GM12874 (cell line): ENCODE measurements at regions not wholly inside any gene's neighbourhood (a gene's known extent, or its start where the extent isn't known, plus 50 kb on each side); places are given as distances from the start of the nearest gene placed in this dataset.

ENCODE experiments used
- CTCF ChIP-seq: IDR thresholded peaks from 2 replicates; pipeline ENCODE4 v1.5.1; 2011; ENCODE audit warnings: low read depth, mild to moderate bottlenecking, control low read depth, low read length, moderate library complexity; ENCODE audit not compliant: insufficient read depth

- no peak for TF ChIP-seq CTCF
Observed at GRCh38 chr17:33668516-33668915, 375.4 kb upstream of the ASIC2 start.

- TF ChIP-seq CTCF = no peak
Observed at GRCh38 chr17:33671491-33671890, 378.4 kb upstream of the ASIC2 start.

GRCh38 chr17:33674685-33675084, 381.6 kb upstream of the ASIC2 start:
- TF ChIP-seq CTCF = peak; percentile 67

- TF ChIP-seq CTCF = no peak
Observed at GRCh38 chr17:33676444-33676843, 383.3 kb upstream of the ASIC2 start.

GRCh38 chr17:33679595-33679994, 386.5 kb upstream of the ASIC2 start:
- no peak for TF ChIP-seq CTCF

- TF ChIP-seq CTCF = no peak
Observed at GRCh38 chr17:33680472-33680871, 387.4 kb upstream of the ASIC2 start.

GRCh38 chr17:33682599-33682998, 389.5 kb upstream of the ASIC2 start:
- no peak for TF ChIP-seq CTCF

GRCh38 chr17:33684735-33685134, 391.6 kb upstream of the ASIC2 start:
- no peak for TF ChIP-seq CTCF
